ENCODE measurements at regions not wholly inside any gene's neighbourhood (a gene's known extent, or its start where the extent isn't known, plus 50 kb on each side); places are given as distances from the start of the nearest gene placed in this dataset.
"Not testable (repeated sequence)": the region's sequence is repeated elsewhere in the genome, so short reads cannot be mapped to it uniquely, and the experiment has no call there.

- TF ChIP-seq POLR2A (IDR thresholded peaks at IDR 0.05): no peak
- no peak for TF ChIP-seq CTCF (IDR thresholded peaks at IDR 0.05)
- no peak overlapping the region for H3K4me3 ChIP-seq
- H3K27ac ChIP-seq: no peak overlapping the region
- intact Hi-C loops (cut with DNase I): no loop called here
- no peak for DNase-seq
- H3K36me3 ChIP-seq: no peaks in the 10 kb centered on the region
- H3K9me3 ChIP-seq: no peaks in the 10 kb centered on the region
- no peaks in the 10 kb centered on the region for H3K4me1 ChIP-seq
- no peaks in the 10 kb centered on the region for H3K27me3 ChIP-seq
- no peak for ATAC-seq
Observed at GRCh38 chr17:74139120-74139519, 64.4 kb upstream of the RPL38 start.

GRCh38 chr17:74140282-74140681, 63.2 kb upstream of the RPL38 start:
- TF ChIP-seq POLR2A (IDR thresholded peaks at IDR 0.05) (no peak), CTCF (IDR thresholded peaks at IDR 0.05) (no peak)
- WGBS (ENCODE audit: insufficient coverage, low coverage, low lambda C conversion rate, missing lambda C conversion rate): 32% methylated on average over 3 of the region's 3 CpGs

GRCh38 chr17:74141612-74142011, 61.9 kb upstream of the RPL38 start:
- no peaks in the 10 kb centered on the region for H3K36me3 ChIP-seq
- no peaks in the 10 kb centered on the region for H3K27me3 ChIP-seq
- H3K9me3 ChIP-seq: no peaks in the 10 kb centered on the region
- intact Hi-C loops (cut with DNase I): no loop called here
- H3K27ac ChIP-seq: no peak overlapping the region
- no peaks in the 10 kb centered on the region for H3K4me1 ChIP-seq
- ATAC-seq (no peak), DNase-seq (no peak)
- H3K4me3 ChIP-seq: no peak overlapping the region
- TF ChIP-seq POLR2A (IDR thresholded peaks at IDR 0.05): no peak
- no peak for TF ChIP-seq CTCF (IDR thresholded peaks at IDR 0.05)

More at GRCh38 chr17:74140282-74140681, 63.2 kb upstream of the RPL38 start:
- Histone ChIP-seq H3K4me1 (no peaks in the 10 kb centered on the region), H3K36me3 (no peaks in the 10 kb centered on the region), H3K4me3 (no peak overlapping the region), H3K27ac (no peak overlapping the region), H3K27me3 (no peaks in the 10 kb centered on the region), H3K9me3 (no peaks in the 10 kb centered on the region)
- intact Hi-C loops (cut with DNase I): no loop called here
- DNase-seq: no peak
- no peak for ATAC-seq

GRCh38 chr17:74143318-74143717, 60.2 kb upstream of the RPL38 start:
- H3K4me3 ChIP-seq; H3K9me3 ChIP-seq; H3K4me1 ChIP-seq; intact Hi-C loops (cut with DNase I); DNase-seq; H3K36me3 ChIP-seq; H3K27ac ChIP-seq; ATAC-seq; H3K27me3 ChIP-seq: not testable (repeated sequence)
- 32% methylated on average over 2 of the region's 4 CpGs for WGBS (ENCODE audit: insufficient coverage, low coverage, low lambda C conversion rate, missing lambda C conversion rate)

- H3K9me3 ChIP-seq: no peaks in the 10 kb centered on the region
- H3K36me3 ChIP-seq: no peaks in the 10 kb centered on the region
- intact Hi-C loops (cut with DNase I): no loop called here
- no peaks in the 10 kb centered on the region for H3K4me1 ChIP-seq
- no peak overlapping the region for H3K27ac ChIP-seq
- no peak for DNase-seq
- TF ChIP-seq CTCF (IDR thresholded peaks at IDR 0.05) (no peak), POLR2A (IDR thresholded peaks at IDR 0.05) (no peak)
- WGBS (ENCODE audit: insufficient coverage, low coverage, low lambda C conversion rate, missing lambda C conversion rate): 28% methylated on average over 6 of the region's 6 CpGs
- H3K4me3 ChIP-seq: no peak overlapping the region
- H3K27me3 ChIP-seq: no peaks in the 10 kb centered on the region
- no peak for ATAC-seq
Observed at GRCh38 chr17:74145756-74146155, 57.7 kb upstream of the RPL38 start.

All from right lobe of liver (tissue), 6 donors.